HG03039 (cell line): ENCODE measurements at regions not wholly inside any gene's neighbourhood (a gene's known extent, or its start where the extent isn't known, plus 50 kb on each side); places are given as distances from the start of the nearest gene placed in this dataset.

ENCODE experiments used
- ATAC-seq: cut with Tn5 transposase; IDR thresholded peaks from one replicate; pipeline ENCODE4 v1.9.1; 2021; ENCODE audit warnings: mild to moderate bottlenecking, moderate library complexity; ENCODE audit not compliant: unreplicated experiment

GRCh38 chr13:62358646-62358932 is 942.9 kb upstream of the PCDH20 start:
- ATAC-seq: no peak

- peak; percentile 67 for ATAC-seq
Observed at GRCh38 chr13:62357887-62358645, 942.4 kb upstream of the PCDH20 start.

- no peak for ATAC-seq
Observed at GRCh38 chr13:62356977-62357376, 941.3 kb upstream of the PCDH20 start.

GRCh38 chr13:62337109-62337880 is 921.6 kb upstream of the PCDH20 start:
- no peak for ATAC-seq

GRCh38 chr13:62336507-62336906 is 920.9 kb upstream of the PCDH20 start:
- ATAC-seq: no peak

- ATAC-seq: no peak
Observed at GRCh38 chr13:62333466-62333865, 917.8 kb upstream of the PCDH20 start.

GRCh38 chr13:62331384-62331783 is 915.7 kb upstream of the PCDH20 start:
- ATAC-seq: no peak

GRCh38 chr13:62327367-62327766 is 911.7 kb upstream of the PCDH20 start:
- ATAC-seq: no peak

- no peak for ATAC-seq
Observed at GRCh38 chr13:62324842-62325241, 909.2 kb upstream of the PCDH20 start.

- no peak for ATAC-seq
Observed at GRCh38 chr13:62321895-62322294, 906.2 kb upstream of the PCDH20 start.

GRCh38 chr13:62321139-62321538 is 905.5 kb upstream of the PCDH20 start:
- ATAC-seq: no peak

GRCh38 chr13:62320129-62321108 is 904.8 kb upstream of the PCDH20 start:
- ATAC-seq: no peak

- ATAC-seq: no peak
Observed at GRCh38 chr13:62309904-62310303, 894.3 kb upstream of the PCDH20 start.

GRCh38 chr13:62305756-62306155 is 890.1 kb upstream of the PCDH20 start:
- ATAC-seq: peak; percentile 95

GRCh38 chr13:62302341-62302740 is 886.7 kb upstream of the PCDH20 start:
- no peak for ATAC-seq

- no peak for ATAC-seq
Observed at GRCh38 chr13:62299988-62300387, 884.3 kb upstream of the PCDH20 start.

GRCh38 chr13:62296812-62297211 is 881.2 kb upstream of the PCDH20 start:
- no peak for ATAC-seq

- no peak for ATAC-seq
Observed at GRCh38 chr13:62294244-62294643, 878.6 kb upstream of the PCDH20 start.

GRCh38 chr13:62292714-62293480 is 877.2 kb upstream of the PCDH20 start:
- no peak for ATAC-seq

GRCh38 chr13:62290542-62290941 is 874.9 kb upstream of the PCDH20 start:
- no peak for ATAC-seq

GRCh38 chr13:62287764-62288163 is 872.1 kb upstream of the PCDH20 start:
- no peak for ATAC-seq
